ENCODE measurements at regions not wholly inside any gene's neighbourhood (a gene's known extent, or its start where the extent isn't known, plus 50 kb on each side); places are given as distances from the start of the nearest gene placed in this dataset.
"Not testable (repeated sequence)": the region's sequence is repeated elsewhere in the genome, so short reads cannot be mapped to it uniquely, and the experiment has no call there.

DNA sequence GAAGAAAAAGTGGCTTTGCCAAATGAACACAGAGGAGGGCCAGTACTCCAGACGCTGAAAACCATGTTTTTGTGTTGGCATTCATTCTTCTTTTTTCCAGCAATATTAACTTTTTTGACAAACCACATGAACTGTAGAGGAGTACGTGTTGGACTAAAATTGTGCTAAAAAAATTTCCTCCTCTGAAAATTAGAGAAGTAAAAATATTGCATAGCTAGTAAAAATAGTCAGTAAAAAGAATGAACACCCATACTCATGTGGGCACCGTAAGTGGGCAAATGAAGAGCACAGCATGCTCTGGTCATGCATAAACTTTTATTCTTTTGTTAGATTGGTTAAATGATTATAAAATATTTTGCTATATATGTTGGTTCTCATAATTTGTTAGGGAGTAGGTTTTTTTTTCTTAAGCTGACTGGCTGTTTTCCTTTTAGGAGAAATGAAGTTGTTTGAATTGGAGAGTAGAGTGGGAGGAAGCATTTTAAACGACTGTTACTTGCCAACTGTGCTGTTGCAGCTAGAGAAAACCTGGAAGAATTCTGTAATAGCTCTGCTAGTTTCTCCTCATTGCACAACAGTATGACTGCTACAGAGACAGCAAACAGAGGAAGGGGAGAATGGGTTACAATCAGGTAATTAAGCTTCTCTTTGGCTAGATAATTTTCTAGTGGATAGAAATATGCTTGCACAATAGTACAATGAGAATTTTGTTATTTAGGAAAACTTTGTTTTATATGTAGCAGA, 222.4 kb downstream of the KCTD12 start:
- intact Hi-C loops (cut with DNase I): no loop called here
- WGBS, 3 donors: 36 to 46% (median 36%) methylated on average over 4 of the region's 4 CpGs
- no peak for TF ChIP-seq EP300 (IDR thresholded peaks at IDR 0.05)
- no peak for TF ChIP-seq POLR2A (IDR thresholded peaks at IDR 0.05)
- TF ChIP-seq, protein P1, sequence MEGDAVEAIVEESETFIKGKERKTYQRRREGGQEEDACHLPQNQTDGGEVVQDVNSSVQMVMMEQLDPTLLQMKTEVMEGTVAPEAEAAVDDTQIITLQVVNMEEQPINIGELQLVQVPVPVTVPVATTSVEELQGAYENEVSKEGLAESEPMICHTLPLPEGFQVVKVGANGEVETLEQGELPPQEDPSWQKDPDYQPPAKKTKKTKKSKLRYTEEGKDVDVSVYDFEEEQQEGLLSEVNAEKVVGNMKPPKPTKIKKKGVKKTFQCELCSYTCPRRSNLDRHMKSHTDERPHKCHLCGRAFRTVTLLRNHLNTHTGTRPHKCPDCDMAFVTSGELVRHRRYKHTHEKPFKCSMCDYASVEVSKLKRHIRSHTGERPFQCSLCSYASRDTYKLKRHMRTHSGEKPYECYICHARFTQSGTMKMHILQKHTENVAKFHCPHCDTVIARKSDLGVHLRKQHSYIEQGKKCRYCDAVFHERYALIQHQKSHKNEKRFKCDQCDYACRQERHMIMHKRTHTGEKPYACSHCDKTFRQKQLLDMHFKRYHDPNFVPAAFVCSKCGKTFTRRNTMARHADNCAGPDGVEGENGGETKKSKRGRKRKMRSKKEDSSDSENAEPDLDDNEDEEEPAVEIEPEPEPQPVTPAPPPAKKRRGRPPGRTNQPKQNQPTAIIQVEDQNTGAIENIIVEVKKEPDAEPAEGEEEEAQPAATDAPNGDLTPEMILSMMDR (IDR thresholded peaks at IDR 0.05): no peak
- H3K27me3 ChIP-seq: no peaks in the 10 kb centered on the region
- H3K27ac ChIP-seq: no peak overlapping the region
- peaks cover 6% of the 10 kb centered on the region for H3K4me1 ChIP-seq (ENCODE audit: insufficient read depth)
- DNase-seq: no peak
- no peak overlapping the region for H3K4me3 ChIP-seq
- no peaks in the 10 kb centered on the region for H3K9me3 ChIP-seq
- H3K36me3 ChIP-seq: no peaks in the 10 kb centered on the region

DNA sequence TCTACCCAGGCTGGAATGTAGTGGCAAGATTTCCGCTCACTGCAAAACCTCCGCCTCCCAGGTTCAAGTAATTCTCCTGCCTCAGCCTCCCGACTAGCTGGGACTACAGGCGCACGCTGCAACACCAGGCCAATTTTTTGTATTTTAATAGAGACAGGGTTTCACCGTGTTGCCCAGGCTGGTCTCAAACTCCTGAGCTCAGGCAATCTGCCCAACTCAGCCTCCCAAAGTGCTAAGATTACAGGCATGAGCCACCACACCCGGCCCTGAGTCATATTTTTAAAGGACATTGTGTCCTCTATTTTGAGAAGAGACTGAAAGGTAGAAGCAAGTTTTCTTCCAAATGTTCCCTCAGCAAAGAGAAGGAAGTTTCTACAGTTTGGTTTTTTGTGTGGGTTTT, 227.1 kb downstream of the KCTD12 start:
- H3K27me3 ChIP-seq; H3K27ac ChIP-seq; H3K4me1 ChIP-seq (ENCODE audit: insufficient read depth); intact Hi-C loops (cut with DNase I); H3K36me3 ChIP-seq; H3K4me3 ChIP-seq; H3K9me3 ChIP-seq; DNase-seq: not testable (repeated sequence)
- 91 to 95% (median 94%) methylated on average over 7 of the region's 7 CpGs for WGBS, 3 donors

DNA sequence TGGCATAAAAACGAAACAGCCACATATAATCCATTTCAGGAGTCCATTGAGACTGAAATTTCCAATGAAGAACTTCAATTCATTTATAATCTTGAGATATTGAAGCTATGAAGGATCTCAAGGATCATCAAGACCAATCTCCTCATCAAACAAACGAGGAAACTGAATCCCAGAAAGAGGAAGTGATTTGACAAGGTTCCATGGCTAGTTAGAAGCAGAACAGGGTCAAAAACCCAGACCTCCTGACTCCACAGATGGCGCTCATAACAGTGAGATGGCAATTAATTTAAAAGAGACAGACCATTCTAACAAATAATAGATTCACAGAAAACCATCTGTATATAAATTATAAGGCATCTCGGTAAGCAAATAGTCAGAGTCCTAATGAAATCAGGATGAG, 229.7 kb downstream of the KCTD12 start:
- Histone ChIP-seq H3K4me1 (ENCODE audit: insufficient read depth) (no peaks in the 10 kb centered on the region), H3K27me3 (no peaks in the 10 kb centered on the region), H3K4me3 (no peak overlapping the region), H3K27ac (no peak overlapping the region), H3K9me3 (no peaks in the 10 kb centered on the region), H3K36me3 (no peaks in the 10 kb centered on the region)
- TF ChIP-seq, protein P1 (IDR thresholded peaks at IDR 0.05): no peak
- TF ChIP-seq POLR2A (IDR thresholded peaks at IDR 0.05) (no peak), EP300 (IDR thresholded peaks at IDR 0.05) (no peak)
- DNase-seq: no peak
- intact Hi-C loops (cut with DNase I): no loop called here
- WGBS, 3 donors: 85 to 89% (median 89%) methylated on average over 4 of the region's 4 CpGs

DNA sequence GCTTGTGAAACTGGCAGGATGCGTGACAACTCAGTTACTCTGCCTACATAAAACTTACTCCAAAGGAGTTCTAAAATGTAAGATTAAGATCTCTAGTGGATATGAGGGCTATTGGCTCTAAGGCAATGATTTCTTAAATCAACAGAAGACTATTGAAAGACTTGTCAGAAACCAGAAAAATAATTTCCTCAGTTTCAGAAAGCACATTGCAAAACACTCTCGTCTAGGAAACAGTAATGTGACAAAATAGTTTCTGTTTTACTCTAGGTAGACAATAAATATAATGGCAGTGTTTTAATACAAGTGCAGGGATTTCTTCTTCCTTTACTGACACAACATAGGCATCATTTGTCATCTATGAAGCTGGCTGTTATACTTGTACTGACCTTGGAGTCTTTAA, 230.1 kb downstream of the KCTD12 start:
- no peaks in the 10 kb centered on the region for H3K27me3 ChIP-seq
- no peak for DNase-seq
- TF ChIP-seq POLR2A (IDR thresholded peaks at IDR 0.05) (no peak), EP300 (IDR thresholded peaks at IDR 0.05) (no peak)
- TF ChIP-seq, protein P1 (IDR thresholded peaks at IDR 0.05): no peak
- no peaks in the 10 kb centered on the region for H3K4me1 ChIP-seq (ENCODE audit: insufficient read depth)
- H3K36me3 ChIP-seq: no peaks in the 10 kb centered on the region
- no peak overlapping the region for H3K27ac ChIP-seq
- H3K4me3 ChIP-seq: no peak overlapping the region
- intact Hi-C loops (cut with DNase I): no loop called here
- WGBS, 3 donors: 83 to 93% (median 89%) methylated on average over 2 of the region's 2 CpGs
- no peaks in the 10 kb centered on the region for H3K9me3 ChIP-seq

DNA sequence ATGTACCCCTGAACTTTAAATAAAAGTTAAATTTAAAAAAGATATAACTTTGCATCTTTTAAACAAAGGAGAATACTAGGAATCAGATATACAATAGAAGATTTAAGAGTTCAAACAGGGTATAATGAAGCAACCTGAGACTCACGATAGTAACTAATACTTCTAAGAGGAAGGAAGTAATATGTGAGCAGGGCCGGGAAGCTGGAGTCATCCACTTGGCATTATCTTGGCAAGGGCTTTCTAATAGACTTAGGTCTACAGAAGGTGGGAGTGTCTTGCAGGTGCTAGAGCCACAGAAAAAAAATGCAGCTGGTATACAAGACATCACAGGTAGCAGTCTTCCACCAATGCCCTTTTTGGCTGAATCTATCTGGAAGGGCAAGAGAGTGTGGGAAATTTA, 231.9 kb downstream of the KCTD12 start:
- H3K27ac ChIP-seq: no peak overlapping the region
- no peak for DNase-seq
- H3K4me1 ChIP-seq (ENCODE audit: insufficient read depth): no peaks in the 10 kb centered on the region
- H3K36me3 ChIP-seq: no peaks in the 10 kb centered on the region
- intact Hi-C loops (cut with DNase I): no loop called here
- TF ChIP-seq, protein P1 (IDR thresholded peaks at IDR 0.05): no peak
- no peak for TF ChIP-seq EP300 (IDR thresholded peaks at IDR 0.05)
- TF ChIP-seq POLR2A (IDR thresholded peaks at IDR 0.05): no peak
- WGBS, 3 donors: 81 to 92% (median 84%) methylated on average over 2 of the region's 2 CpGs
- no peaks in the 10 kb centered on the region for H3K27me3 ChIP-seq
- H3K9me3 ChIP-seq: no peaks in the 10 kb centered on the region
- no peak overlapping the region for H3K4me3 ChIP-seq

All from ovary (tissue), 7 donors.